HG03558 (cell line): ENCODE measurements at regions not wholly inside any gene's neighbourhood (a gene's known extent, or its start where the extent isn't known, plus 50 kb on each side); places are given as distances from the start of the nearest gene placed in this dataset.

ENCODE experiments used
- ATAC-seq: cut with Tn5 transposase; IDR thresholded peaks from one replicate; pipeline ENCODE4 v1.9.1; 2021; ENCODE audit warnings: moderate number of reproducible peaks; ENCODE audit not compliant: unreplicated experiment; ENCODE audit errors: extremely low read depth

- ATAC-seq = no peak
Observed at GRCh38 chr21:31395268-31395667, 51.2 kb upstream of the TIAM1 start.

DNA sequence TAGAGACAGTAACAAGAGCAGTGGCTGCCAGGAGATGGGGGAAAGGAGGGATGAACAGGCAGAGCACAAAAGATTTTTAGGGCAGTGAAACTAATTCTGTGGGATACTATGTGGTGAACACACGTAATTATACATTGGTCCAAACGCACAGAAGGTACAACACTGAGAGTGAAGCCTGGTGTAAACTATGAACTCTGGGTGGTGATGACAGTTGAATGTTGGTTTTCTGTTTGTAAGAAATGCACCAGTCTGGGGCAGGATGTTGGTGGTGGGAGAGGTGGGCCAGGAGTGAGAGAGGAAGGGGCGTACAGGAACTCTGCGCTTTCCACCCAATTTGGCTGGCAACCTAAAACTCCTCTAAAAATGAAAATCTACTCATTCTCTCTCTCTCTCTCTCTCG lies 50.2 kb upstream of the TIAM1 start:
- ATAC-seq = no peak
